ENCODE measurements at regions not wholly inside any gene's neighbourhood (a gene's known extent, or its start where the extent isn't known, plus 50 kb on each side); places are given as distances from the start of the nearest gene placed in this dataset.

- FAIRE-seq (no peak), DNase-seq (ENCODE audit: low read depth, low spot score) (no peak), ATAC-seq (no peak)
- SMC1A ChIA-PET (ENCODE audit: uncharacterized antibody, unreplicated experiment) = no interaction called here
- WGBS (ENCODE audit: insufficient coverage, insufficient replicate concordance, low lambda C conversion rate, missing lambda C conversion rate) = 76% methylated on average over 9 of the region's 9 CpGs
- no peaks in the 10 kb centered on the region; a peak in 1 of 4 replicates for H3K27me3 ChIP-seq (replicated peaks in 1 of 2; ENCODE audit: control insufficient read depth in 2 of 2, insufficient read depth in 2 of 2, low read length in 1 of 2)
- POLR2A ChIA-PET = no interaction called here
- no peak overlapping the region for H3K27ac ChIP-seq (ENCODE audit: control insufficient read depth, insufficient read depth)
- no peaks in the 10 kb centered on the region for H3K79me2 ChIP-seq (ENCODE audit: control insufficient read depth, insufficient read depth, low read length)
- H4K20me1 ChIP-seq (ENCODE audit: control insufficient read depth, insufficient read depth) = no peaks in the 10 kb centered on the region
- H3K9ac ChIP-seq (ENCODE audit: control insufficient read depth, insufficient read depth, low read length) = no peak overlapping the region
- CTCF ChIA-PET = no interaction called here
- H2AFZ ChIP-seq (ENCODE audit: control insufficient read depth, low read depth, low read length) = no peak overlapping the region
- BruUV-seq (replicated peaks) = no TSS peak
- no peaks in the 10 kb centered on the region for H3K36me3 ChIP-seq (ENCODE audit: control insufficient read depth in 2 of 2, insufficient read depth in 2 of 2, low read length in 1 of 2)
- no peaks in the 10 kb centered on the region for H3K4me1 ChIP-seq (ENCODE audit: control insufficient read depth, insufficient read depth, low read length)
- TF ChIP-seq SP1 (IDR thresholded peaks at IDR 0.05; ENCODE audit: low read depth, low read length) (no peak), DPF2 (IDR thresholded peaks at IDR 0.05) (no peak), MYB (IDR thresholded peaks at IDR 0.05; ENCODE audit: borderline replicate concordance, low read depth, low read length) (no peak), CREM (IDR thresholded peaks at IDR 0.05; ENCODE audit: low read depth) (no peak), SREBF1 (IDR thresholded peaks at IDR 0.05; ENCODE audit: low read length) (no peak), HDAC2 (IDR thresholded peaks at IDR 0.05) (no peak), RB1 (IDR thresholded peaks at IDR 0.05; ENCODE audit: borderline replicate concordance) (no peak), ZNF687 (IDR thresholded peaks at IDR 0.05) (no peak)
- TF ChIP-seq, protein P1, sequence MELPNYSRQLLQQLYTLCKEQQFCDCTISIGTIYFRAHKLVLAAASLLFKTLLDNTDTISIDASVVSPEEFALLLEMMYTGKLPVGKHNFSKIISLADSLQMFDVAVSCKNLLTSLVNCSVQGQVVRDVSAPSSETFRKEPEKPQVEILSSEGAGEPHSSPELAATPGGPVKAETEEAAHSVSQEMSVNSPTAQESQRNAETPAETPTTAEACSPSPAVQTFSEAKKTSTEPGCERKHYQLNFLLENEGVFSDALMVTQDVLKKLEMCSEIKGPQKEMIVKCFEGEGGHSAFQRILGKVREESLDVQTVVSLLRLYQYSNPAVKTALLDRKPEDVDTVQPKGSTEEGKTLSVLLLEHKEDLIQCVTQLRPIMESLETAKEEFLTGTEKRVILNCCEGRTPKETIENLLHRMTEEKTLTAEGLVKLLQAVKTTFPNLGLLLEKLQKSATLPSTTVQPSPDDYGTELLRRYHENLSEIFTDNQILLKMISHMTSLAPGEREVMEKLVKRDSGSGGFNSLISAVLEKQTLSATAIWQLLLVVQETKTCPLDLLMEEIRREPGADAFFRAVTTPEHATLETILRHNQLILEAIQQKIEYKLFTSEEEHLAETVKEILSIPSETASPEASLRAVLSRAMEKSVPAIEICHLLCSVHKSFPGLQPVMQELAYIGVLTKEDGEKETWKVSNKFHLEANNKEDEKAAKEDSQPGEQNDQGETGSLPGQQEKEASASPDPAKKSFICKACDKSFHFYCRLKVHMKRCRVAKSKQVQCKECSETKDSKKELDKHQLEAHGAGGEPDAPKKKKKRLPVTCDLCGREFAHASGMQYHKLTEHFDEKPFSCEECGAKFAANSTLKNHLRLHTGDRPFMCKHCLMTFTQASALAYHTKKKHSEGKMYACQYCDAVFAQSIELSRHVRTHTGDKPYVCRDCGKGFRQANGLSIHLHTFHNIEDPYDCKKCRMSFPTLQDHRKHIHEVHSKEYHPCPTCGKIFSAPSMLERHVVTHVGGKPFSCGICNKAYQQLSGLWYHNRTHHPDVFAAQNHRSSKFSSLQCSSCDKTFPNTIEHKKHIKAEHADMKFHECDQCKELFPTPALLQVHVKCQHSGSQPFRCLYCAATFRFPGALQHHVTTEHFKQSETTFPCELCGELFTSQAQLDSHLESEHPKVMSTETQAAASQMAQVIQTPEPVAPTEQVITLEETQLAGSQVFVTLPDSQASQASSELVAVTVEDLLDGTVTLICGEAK (IDR thresholded peaks at IDR 0.05; ENCODE audit: borderline replicate concordance) = no peak
- TF ChIP-seq, protein P2, sequence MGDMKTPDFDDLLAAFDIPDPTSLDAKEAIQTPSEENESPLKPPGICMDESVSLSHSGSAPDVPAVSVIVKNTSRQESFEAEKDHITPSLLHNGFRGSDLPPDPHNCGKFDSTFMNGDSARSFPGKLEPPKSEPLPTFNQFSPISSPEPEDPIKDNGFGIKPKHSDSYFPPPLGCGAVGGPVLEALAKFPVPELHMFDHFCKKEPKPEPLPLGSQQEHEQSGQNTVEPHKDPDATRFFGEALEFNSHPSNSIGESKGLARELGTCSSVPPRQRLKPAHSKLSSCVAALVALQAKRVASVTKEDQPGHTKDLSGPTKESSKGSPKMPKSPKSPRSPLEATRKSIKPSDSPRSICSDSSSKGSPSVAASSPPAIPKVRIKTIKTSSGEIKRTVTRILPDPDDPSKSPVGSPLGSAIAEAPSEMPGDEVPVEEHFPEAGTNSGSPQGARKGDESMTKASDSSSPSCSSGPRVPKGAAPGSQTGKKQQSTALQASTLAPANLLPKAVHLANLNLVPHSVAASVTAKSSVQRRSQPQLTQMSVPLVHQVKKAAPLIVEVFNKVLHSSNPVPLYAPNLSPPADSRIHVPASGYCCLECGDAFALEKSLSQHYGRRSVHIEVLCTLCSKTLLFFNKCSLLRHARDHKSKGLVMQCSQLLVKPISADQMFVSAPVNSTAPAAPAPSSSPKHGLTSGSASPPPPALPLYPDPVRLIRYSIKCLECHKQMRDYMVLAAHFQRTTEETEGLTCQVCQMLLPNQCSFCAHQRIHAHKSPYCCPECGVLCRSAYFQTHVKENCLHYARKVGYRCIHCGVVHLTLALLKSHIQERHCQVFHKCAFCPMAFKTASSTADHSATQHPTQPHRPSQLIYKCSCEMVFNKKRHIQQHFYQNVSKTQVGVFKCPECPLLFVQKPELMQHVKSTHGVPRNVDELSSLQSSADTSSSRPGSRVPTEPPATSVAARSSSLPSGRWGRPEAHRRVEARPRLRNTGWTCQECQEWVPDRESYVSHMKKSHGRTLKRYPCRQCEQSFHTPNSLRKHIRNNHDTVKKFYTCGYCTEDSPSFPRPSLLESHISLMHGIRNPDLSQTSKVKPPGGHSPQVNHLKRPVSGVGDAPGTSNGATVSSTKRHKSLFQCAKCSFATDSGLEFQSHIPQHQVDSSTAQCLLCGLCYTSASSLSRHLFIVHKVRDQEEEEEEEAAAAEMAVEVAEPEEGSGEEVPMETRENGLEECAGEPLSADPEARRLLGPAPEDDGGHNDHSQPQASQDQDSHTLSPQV (IDR thresholded peaks at IDR 0.05) = no peak
- in situ Hi-C loops (cut with MboI) = loop anchor here (25.0 kb wide), 1 partner anchor 216 kb away; no protein-coding TSS in a partner anchor
- intact Hi-C loops (cut with micrococcal nuclease; ENCODE audit: unreplicated experiment) = no loop called here
- H3K9me3 ChIP-seq (replicated peaks; ENCODE audit: control insufficient read depth, insufficient read depth, low read length) = no peaks in the 10 kb centered on the region
- no peak overlapping the region for H3K4me2 ChIP-seq (ENCODE audit: control insufficient read depth, insufficient read depth)
- RAD21 ChIA-PET (ENCODE audit: unreplicated experiment) = no interaction called here
- no peak overlapping the region for H3K4me3 ChIP-seq
Measured at GRCh38 chr7:148478551-148478950, 112.0 kb upstream of the C7orf33 start.

Measured in GM12878 (cell line).